ENCODE measurements at regions not wholly inside any gene's neighbourhood (a gene's known extent, or its start where the extent isn't known, plus 50 kb on each side); places are given as distances from the start of the nearest gene placed in this dataset.

- DNase-seq = no peak
These were observed 101.2 kb upstream of the ELL2 start for GRCh38 chr5:96062836-96063235.

- no peak for DNase-seq
These were observed 96.4 kb upstream of the ELL2 start for GRCh38 chr5:96058084-96058483.

GRCh38 chr5:96054311-96055030 lies 92.8 kb upstream of the ELL2 start:
- no peak for DNase-seq

- no peak for DNase-seq
These were observed 91.5 kb upstream of the ELL2 start for GRCh38 chr5:96053063-96053735.

- DNase-seq = no peak
These were observed 90.7 kb upstream of the ELL2 start for GRCh38 chr5:96052374-96052773.

GRCh38 chr5:96051401-96051830 lies 89.8 kb upstream of the ELL2 start:
- DNase-seq = no peak

GRCh38 chr5:96050273-96050880 lies 88.7 kb upstream of the ELL2 start:
- no peak for DNase-seq

- DNase-seq = no peak
These were observed 88.0 kb upstream of the ELL2 start for GRCh38 chr5:96049398-96050272.

- DNase-seq = no peak
These were observed 87.1 kb upstream of the ELL2 start for GRCh38 chr5:96048763-96049162.

GRCh38 chr5:96045888-96046287 lies 84.2 kb upstream of the ELL2 start:
- no peak for DNase-seq

- DNase-seq = no peak
These were observed 81.8 kb upstream of the ELL2 start for GRCh38 chr5:96043446-96043845.

GRCh38 chr5:96037128-96037527 lies 75.5 kb upstream of the ELL2 start:
- DNase-seq = no peak

- DNase-seq = no peak
These were observed 74.7 kb upstream of the ELL2 start for GRCh38 chr5:96036301-96036700.

GRCh38 chr5:96035796-96036195 lies 74.1 kb upstream of the ELL2 start:
- DNase-seq = no peak

- no peak for DNase-seq
These were observed 71.5 kb upstream of the ELL2 start for GRCh38 chr5:96033116-96033515.

- DNase-seq = no peak
These were observed 70.2 kb upstream of the ELL2 start for GRCh38 chr5:96031811-96032261.

GRCh38 chr5:96031180-96031579 lies 69.5 kb upstream of the ELL2 start:
- DNase-seq = no peak

GRCh38 chr5:96026406-96027041 lies 64.9 kb upstream of the ELL2 start:
- no peak for DNase-seq

- no peak for DNase-seq
These were observed 63.2 kb upstream of the ELL2 start for GRCh38 chr5:96024683-96025475.

GRCh38 chr5:96023518-96023917 lies 61.9 kb upstream of the ELL2 start:
- DNase-seq = no peak

GRCh38 chr5:96022971-96023370 lies 61.3 kb upstream of the ELL2 start:
- DNase-seq = no peak

- DNase-seq = no peak
These were observed 56.3 kb upstream of the ELL2 start for GRCh38 chr5:96017951-96018350.
